ENCODE measurements at regions not wholly inside any gene's neighbourhood (a gene's known extent, or its start where the extent isn't known, plus 50 kb on each side); places are given as distances from the start of the nearest gene placed in this dataset.

- Histone ChIP-seq H3K4me1 (ENCODE audit: low read length) (no peaks in the 10 kb centered on the region), H3K27me3 (replicated peaks; ENCODE audit: insufficient read depth, low read length) (peaks cover 72% of the 10 kb centered on the region), H3K4me2 (ENCODE audit: low read depth, low read length) (no peak overlapping the region)
Observed at GRCh38 chr7:1384113-1384415, 75.2 kb downstream of the MICALL2 start.

More at GRCh38 chr7:1384113-1384415, 75.2 kb downstream of the MICALL2 start:
- Histone ChIP-seq H3K27ac (ENCODE audit: low read length) (no peak overlapping the region), H4K20me1 (ENCODE audit: insufficient read depth, low read length) (no peaks in the 10 kb centered on the region), H3F3A (ENCODE audit: insufficient read depth, low read length) (no peaks in the 10 kb centered on the region), H3K79me2 (ENCODE audit: low read length) (no peaks in the 10 kb centered on the region), H3K9me2 (replicated peaks; ENCODE audit: insufficient read depth, low read length) (no peaks in the 10 kb centered on the region), H3K36me3 (replicated peaks; ENCODE audit: insufficient read depth, low read length) (no peaks in the 10 kb centered on the region), H3K4me3 (ENCODE audit: low read length) (no peak overlapping the region), H3K9ac (ENCODE audit: low read length) (no peak overlapping the region), H2AFZ (ENCODE audit: low read length) (no peak overlapping the region), H3K9me3 (replicated peaks; ENCODE audit: insufficient read depth, low read length) (no peaks in the 10 kb centered on the region)
- DNase-seq = no peak
- TF ChIP-seq CTCF (IDR thresholded peaks at IDR 0.05; ENCODE audit: low read length) = no peak
- no peak for TF ChIP-seq EZH2 (optimal IDR thresholded peaks at IDR 0.05; ENCODE audit: low read depth, low read length)
- TF ChIP-seq EZH2phosphoT487 (IDR thresholded peaks at IDR 0.05; ENCODE audit: low read length) = no peak
